ENCODE measurements at regions not wholly inside any gene's neighbourhood (a gene's known extent, or its start where the extent isn't known, plus 50 kb on each side); places are given as distances from the start of the nearest gene placed in this dataset.

- Histone ChIP-seq H4K20me1 (ENCODE audit: control insufficient read depth, insufficient read depth, insufficient read length) (no peaks in the 10 kb centered on the region), H2BK5ac (ENCODE audit: insufficient read length, low read length) (no peak overlapping the region), H3K56ac (ENCODE audit: insufficient read length, low read depth, low read length) (no peak overlapping the region), H3K27me3 (ENCODE audit: insufficient read depth, low read length) (no peaks in the 10 kb centered on the region), H3K4me2 (ENCODE audit: insufficient read depth, insufficient read length, low read length) (no peak overlapping the region), H3K79me1 (ENCODE audit: insufficient read depth, low read depth, low read length, poor library complexity, severe bottlenecking) (no peaks in the 10 kb centered on the region), H3K23me2 (ENCODE audit: insufficient read length, low read depth, low read length, poor library complexity, severe bottlenecking) (no peaks in the 10 kb centered on the region), H2BK20ac (ENCODE audit: low read depth, low read length, poor library complexity, severe bottlenecking) (no peak overlapping the region), H3K23ac (ENCODE audit: insufficient read length, low read depth, low read length) (no peak overlapping the region), H3K4ac (ENCODE audit: low read depth, low read length) (no peak overlapping the region), H4K8ac (replicated peaks; ENCODE audit: insufficient read length, low read depth, low read length) (no peak overlapping the region), H2AFZ (ENCODE audit: low read length) (no peak overlapping the region), H3K27ac (ENCODE audit: insufficient read length, low read depth, low read length) (no peak overlapping the region), H3K9me3 (ENCODE audit: control insufficient read depth, low read depth, low read length) (no peaks in the 10 kb centered on the region), H2BK120ac (ENCODE audit: low read depth, low read length, poor library complexity, severe bottlenecking) (no peak overlapping the region), H4K5ac (ENCODE audit: insufficient read length, low read depth, low read length) (no peak overlapping the region), H2BK15ac (ENCODE audit: low read depth, low read length) (no peak overlapping the region), H2BK12ac (ENCODE audit: insufficient read length, low read depth, low read length) (no peak overlapping the region), H3K9ac (ENCODE audit: extremely low read depth, insufficient read length, low read length) (no peak overlapping the region), H3K4me1 (ENCODE audit: insufficient read depth, low read length) (no peaks in the 10 kb centered on the region), H3K18ac (ENCODE audit: insufficient read length, low read depth, low read length) (no peak overlapping the region), H3T11ph (ENCODE audit: low read length) (no peak overlapping the region), H3K14ac (ENCODE audit: insufficient read depth, low read length) (no peak overlapping the region), H3K79me2 (ENCODE audit: insufficient read depth, low read length) (no peaks in the 10 kb centered on the region), H2AK5ac (ENCODE audit: insufficient read length, low read length) (no peak overlapping the region), H4K91ac (ENCODE audit: insufficient read length, low read depth, low read length) (no peak overlapping the region)
- Mint-ChIP-seq H3K9me3 (peaks cover 0 to 8% of the 10 kb centered on the region in 2 experiments; a peak in 2 of 5 replicates), H3K36me3 (ENCODE audit: insufficient read depth in 1 of 3, low read depth in 3 of 3) (no peaks in the 10 kb centered on the region; a peak in 1 of 7 replicates), H3K4me1 (no peaks in the 10 kb centered on the region), H3K27ac (no peak overlapping the region), H3K27me3 (ENCODE audit: low read depth) (no peaks in the 10 kb centered on the region), H3K4me3 (no peak overlapping the region)
- WGBS (ENCODE audit: extremely low coverage, insufficient read length, low lambda C conversion rate): no CpG with 5 or more reads among the region's 3 CpGs
- DNase-seq: no peak
- no peak for TF ChIP-seq CTCF (conservative IDR thresholded peaks at IDR 0.05)
These were observed 183.1 kb upstream of the POU2AF2 start for GRCh38 chr11:111062420-111062819.
